Transverse colon (tissue), 3 donors: ENCODE measurements at regions not wholly inside any gene's neighbourhood (a gene's known extent, or its start where the extent isn't known, plus 50 kb on each side); places are given as distances from the start of the nearest gene placed in this dataset.

ENCODE experiments used
- CTCF ChIP-seq, 5 experiments: fragments of 200-600 bp in 3 of 5; fragments of 450-650 bp in 2 of 5; sonication (generic) in 3 of 5; IDR thresholded peaks; 1 replicate in 2 of 5; 2 replicates in 3 of 5; pipeline ENCODE4 v1.5.1; 2016 to 2017; ENCODE audit warnings: antibody characterized with exemption in 5 of 5, inconsistent platforms in 3 of 5, mild to moderate bottlenecking in 2 of 5, moderate library complexity in 1 of 5
- EP300 ChIP-seq: sonication (generic); formaldehyde crosslinking; IDR thresholded peaks from one replicate; pipeline ENCODE4 v1.6.1; 2017; ENCODE audit warnings: antibody characterized with exemption, low read depth

GRCh38 chr2:176553685-176554100 lies 284.5 kb downstream of the MTX2 start:
- TF ChIP-seq CTCF (IDR thresholded peaks at IDR 0.05) (no peak), EP300 (no peak)
